A172 (cell line): ENCODE measurements at regions not wholly inside any gene's neighbourhood (a gene's known extent, or its start where the extent isn't known, plus 50 kb on each side); places are given as distances from the start of the nearest gene placed in this dataset.
A peak's percentile ranks its signal among the peaks of the same experiment; 100 is the strongest.
"Not testable (repeated sequence)": the region's sequence is repeated elsewhere in the genome, so short reads cannot be mapped to it uniquely, and the experiment has no call there.

Experiments used
- DNase-seq: peaks from one replicate; pipeline ENCODE4 v3.0.0-alpha.2; 2015; ENCODE audit warnings: low spot score

GRCh38 chrX:1103360-1103759 is 109.1 kb downstream of the CRLF2 start:
- no peak for DNase-seq

- no peak for DNase-seq
Measured at GRCh38 chrX:1102786-1103185, 109.7 kb downstream of the CRLF2 start.

- DNase-seq = not testable (repeated sequence)
Measured at GRCh38 chrX:1102221-1102620, 110.2 kb downstream of the CRLF2 start.

- DNase-seq = no peak
Measured at GRCh38 chrX:1099146-1099770, 113.2 kb downstream of the CRLF2 start.

- DNase-seq = no peak
Measured at GRCh38 chrX:1097328-1097727, 115.1 kb downstream of the CRLF2 start.

- DNase-seq = no peak
Measured at GRCh38 chrX:1094566-1095333, 117.7 kb downstream of the CRLF2 start.

- DNase-seq = no peak
Measured at GRCh38 chrX:1093586-1094421, 118.6 kb downstream of the CRLF2 start.

- DNase-seq = no peak
Measured at GRCh38 chrX:1093121-1093520, 119.3 kb downstream of the CRLF2 start.

GRCh38 chrX:1086444-1087409 is 125.7 kb downstream of the CRLF2 start:
- peak; percentile 99 for DNase-seq

GRCh38 chrX:1085871-1086270 is 126.6 kb downstream of the CRLF2 start:
- DNase-seq = peak; percentile 61

- no peak for DNase-seq
Measured at GRCh38 chrX:1084689-1085088, 127.8 kb downstream of the CRLF2 start.

GRCh38 chrX:1076871-1077651 is 135.4 kb downstream of the CRLF2 start:
- DNase-seq = no peak

- no peak for DNase-seq
Measured at GRCh38 chrX:1075741-1076140, 136.7 kb downstream of the CRLF2 start.

- no peak for DNase-seq
Measured at GRCh38 chrX:1075156-1075555, 137.3 kb downstream of the CRLF2 start.

GRCh38 chrX:1074755-1075154 is 137.7 kb downstream of the CRLF2 start:
- DNase-seq = no peak

- DNase-seq = no peak
Measured at GRCh38 chrX:1074172-1074571, 138.3 kb downstream of the CRLF2 start.

- DNase-seq = no peak
Measured at GRCh38 chrX:1072637-1073377, 139.6 kb downstream of the CRLF2 start.

- no peak for DNase-seq
Measured at GRCh38 chrX:1071351-1071750, 141.1 kb downstream of the CRLF2 start.

- no peak for DNase-seq
Measured at GRCh38 chrX:1062351-1062750, 150.1 kb downstream of the CRLF2 start.

GRCh38 chrX:1060562-1060960 is 151.9 kb downstream of the CRLF2 start:
- DNase-seq = no peak
